Kidney (tissue), 13 donors: ENCODE measurements at regions not wholly inside any gene's neighbourhood (a gene's known extent, or its start where the extent isn't known, plus 50 kb on each side); places are given as distances from the start of the nearest gene placed in this dataset.

Experiments used
- DNase-seq, 5 donors: peaks; one replicate each; pipeline ENCODE4 v3.0.0-alpha.2; 2013 to 2020
- FAIRE-seq: peaks from 2 replicates; lab custom pipeline; 2012; peaks lifted over from hg19 to GRCh38; lab: Jason Lieb, UNC
- H3K27ac ChIP-seq, 2 donors: one replicate each; pipeline ENCODE4 v1.7.0; 2013; ENCODE audit warnings: low read depth in 2 of 2, low read length in 2 of 2, inconsistent platforms in 1 of 2
- H3K27me3 ChIP-seq: one replicate; pipeline ENCODE4 v1.7.1; 2013; ENCODE audit warnings: low read length, inconsistent platforms; ENCODE audit not compliant: control insufficient read depth, insufficient read depth
- H3K36me3 ChIP-seq, 3 donors: one replicate each; pipeline versions ENCODE4 v1.7.0 to v1.7.1; 2013; ENCODE audit warnings: low read length in 3 of 3, control low read depth in 1 of 3, inconsistent platforms in 1 of 3; ENCODE audit not compliant: insufficient read depth in 3 of 3, control insufficient read depth in 2 of 3
- H3K4me1 ChIP-seq, 3 donors: one replicate each; pipeline versions ENCODE4 v1.7.0 to v1.7.1; 2013; ENCODE audit warnings: low read length in 3 of 3, inconsistent platforms in 1 of 3, low read depth in 1 of 3; ENCODE audit not compliant: control insufficient read depth in 2 of 3, insufficient read depth in 2 of 3
- H3K4me3 ChIP-seq, 3 donors: one replicate each; pipeline versions ENCODE4 v1.7.0 to v1.8.1; 2013; ENCODE audit warnings: low read length in 3 of 3, control low read depth in 1 of 3, inconsistent platforms in 1 of 3
- H3K9ac ChIP-seq, 3 donors: one replicate each; pipeline versions ENCODE4 v1.7.0 to v1.7.1; 2013; ENCODE audit warnings: low read length in 3 of 3, control low read depth in 1 of 3, inconsistent platforms in 1 of 3
- H3K9me3 ChIP-seq, 3 donors: one replicate each; pipeline versions ENCODE4 v1.7.0 to v1.7.1; 2013; ENCODE audit warnings: low read length in 3 of 3, control low read depth in 1 of 3, inconsistent platforms in 1 of 3; ENCODE audit not compliant: control insufficient read depth in 2 of 3, insufficient read depth in 1 of 3
- intact Hi-C: fragments of 100-400 bp; cut with DNase I; formaldehyde crosslinking; loops from one replicate; pipeline ENCODE4 v1.11.1; 2022
- TF ChIP-seq, protein P1 (sequence below): IDR thresholded peaks from 3 replicates; pipeline ENCODE4 v1.5.1; 2012; ENCODE audit warnings: mild to moderate bottlenecking, moderate library complexity, borderline replicate concordance; ENCODE audit not compliant: insufficient read depth; ENCODE audit errors: extremely low read depth
- donor health status: control.
- donor health status: control.
- donor health status: control.
- donor health status: control.
- donor health status: control.
- donor health status: DM: yes; HTN: yes; CAD: no.
- donor health status: Normal renal cell carcinoma (clear cell type).

DNA sequence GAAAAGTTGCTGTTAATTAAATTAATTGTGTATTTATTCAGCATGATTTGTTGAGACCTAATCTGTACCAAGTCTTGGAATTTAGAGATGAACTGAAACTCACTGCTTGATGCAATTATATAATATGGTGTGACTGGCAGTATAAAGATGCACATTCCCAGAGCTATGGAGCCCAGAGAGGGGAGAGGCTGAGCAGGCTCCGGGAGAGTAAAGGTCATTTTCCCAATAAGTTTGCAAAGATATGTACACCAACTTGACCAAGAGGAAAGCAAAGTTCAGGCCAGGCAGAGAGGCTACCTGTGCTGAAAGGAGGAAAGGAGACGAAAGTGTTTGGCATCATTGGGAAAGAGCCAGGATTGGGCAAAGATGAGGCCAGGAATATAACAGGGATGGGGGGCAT, 271.7 kb upstream of the KLF4 start:
- Histone ChIP-seq H3K27ac (no peak overlapping the region), H3K9ac (no peak overlapping the region), H3K9me3 (no peaks in the 10 kb centered on the region), H3K4me1 (peaks cover 0 to 4% (median 0%) of the 10 kb centered on the region in 3 donors), H3K36me3 (no peaks in the 10 kb centered on the region), H3K27me3 (no peaks in the 10 kb centered on the region), H3K4me3 (no peak overlapping the region)
- DNase-seq (no peak), FAIRE-seq (no peak)
- intact Hi-C loops, result no loop called here
- TF ChIP-seq, protein P1, sequence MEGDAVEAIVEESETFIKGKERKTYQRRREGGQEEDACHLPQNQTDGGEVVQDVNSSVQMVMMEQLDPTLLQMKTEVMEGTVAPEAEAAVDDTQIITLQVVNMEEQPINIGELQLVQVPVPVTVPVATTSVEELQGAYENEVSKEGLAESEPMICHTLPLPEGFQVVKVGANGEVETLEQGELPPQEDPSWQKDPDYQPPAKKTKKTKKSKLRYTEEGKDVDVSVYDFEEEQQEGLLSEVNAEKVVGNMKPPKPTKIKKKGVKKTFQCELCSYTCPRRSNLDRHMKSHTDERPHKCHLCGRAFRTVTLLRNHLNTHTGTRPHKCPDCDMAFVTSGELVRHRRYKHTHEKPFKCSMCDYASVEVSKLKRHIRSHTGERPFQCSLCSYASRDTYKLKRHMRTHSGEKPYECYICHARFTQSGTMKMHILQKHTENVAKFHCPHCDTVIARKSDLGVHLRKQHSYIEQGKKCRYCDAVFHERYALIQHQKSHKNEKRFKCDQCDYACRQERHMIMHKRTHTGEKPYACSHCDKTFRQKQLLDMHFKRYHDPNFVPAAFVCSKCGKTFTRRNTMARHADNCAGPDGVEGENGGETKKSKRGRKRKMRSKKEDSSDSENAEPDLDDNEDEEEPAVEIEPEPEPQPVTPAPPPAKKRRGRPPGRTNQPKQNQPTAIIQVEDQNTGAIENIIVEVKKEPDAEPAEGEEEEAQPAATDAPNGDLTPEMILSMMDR, result no peak

DNA sequence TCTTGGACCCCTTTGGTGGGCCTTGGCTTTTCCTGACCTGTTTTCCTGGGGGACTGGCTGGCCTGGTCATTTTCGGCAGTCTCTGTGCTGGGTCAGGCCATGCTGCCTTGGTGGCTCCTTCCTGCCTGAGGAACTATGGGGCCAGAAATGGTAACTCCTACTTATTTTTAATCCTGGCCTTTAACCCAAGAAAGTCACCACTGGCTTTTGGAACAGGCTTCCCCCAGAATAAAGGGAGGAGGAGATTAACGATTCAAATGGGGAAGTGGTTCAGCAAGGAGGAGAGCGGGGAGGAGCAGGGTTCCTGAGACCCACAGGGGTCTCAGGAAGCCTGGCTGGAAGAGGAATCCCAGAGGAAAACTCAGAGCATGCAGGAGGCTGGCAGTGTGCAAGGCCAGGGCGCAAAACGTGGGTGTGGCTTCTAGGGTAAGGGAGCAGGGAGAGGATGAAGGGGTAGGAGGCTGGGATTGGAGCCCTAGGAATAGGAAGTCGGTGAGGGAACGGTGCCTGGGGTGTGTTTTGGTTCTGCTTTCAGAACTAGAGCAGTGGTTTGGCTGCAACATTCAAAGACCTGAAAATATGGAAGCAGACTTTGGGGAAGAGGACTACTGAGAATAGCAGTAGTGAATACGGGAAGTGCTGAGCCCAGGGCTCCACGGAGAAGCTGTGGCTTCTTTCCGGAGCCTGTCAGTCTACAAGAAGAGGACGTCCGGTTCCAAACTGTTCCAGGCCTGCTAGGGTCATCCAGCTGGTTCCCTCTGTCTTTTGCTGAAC, 271.1 kb upstream of the KLF4 start:
- no peak for FAIRE-seq
- intact Hi-C loops, result no loop called here
- no peaks in the 10 kb centered on the region for H3K27me3 ChIP-seq

DNA sequence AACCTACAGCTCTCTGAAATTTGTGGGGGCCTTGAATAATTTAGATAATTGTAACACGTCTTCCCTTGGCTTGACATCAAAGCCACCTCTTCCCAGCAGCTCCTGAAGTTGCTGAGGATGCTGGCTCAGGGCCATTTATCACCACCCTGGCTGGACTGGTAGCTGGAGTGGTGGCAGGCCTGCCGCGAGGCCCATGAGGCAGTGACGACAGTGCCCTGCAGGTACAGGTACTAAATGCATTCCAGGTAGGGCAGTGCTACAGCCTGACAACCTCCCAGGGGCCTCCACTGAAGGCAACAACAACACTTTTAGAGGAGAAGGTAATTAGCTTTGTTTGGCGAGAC, 270.2 kb upstream of the KLF4 start:
- FAIRE-seq, result no peak
- DNase-seq, result peak in 1 of 5 donors; percentile 75
- TF ChIP-seq, protein P1, result no peak
- Histone ChIP-seq H3K27me3 (no peaks in the 10 kb centered on the region), H3K9me3 (no peaks in the 10 kb centered on the region), H3K9ac (no peak overlapping the region), H3K27ac (no peak overlapping the region), H3K4me3 (no peak overlapping the region), H3K4me1 (peaks cover 0 to 4% (median 0%) of the 10 kb centered on the region in 3 donors), H3K36me3 (no peaks in the 10 kb centered on the region)
- intact Hi-C loops, result no loop called here

More for the DNA sequence above, 271.1 kb upstream of the KLF4 start:
- TF ChIP-seq, protein P1, result no peak
- H3K9ac ChIP-seq, result no peak overlapping the region
- H3K4me3 ChIP-seq, result no peak overlapping the region
- peaks cover 0 to 4% (median 0%) of the 10 kb centered on the region in 3 donors for H3K4me1 ChIP-seq
- no peaks in the 10 kb centered on the region for H3K36me3 ChIP-seq
- no peaks in the 10 kb centered on the region for H3K9me3 ChIP-seq
- peak in 1 of 5 donors; percentile 40 for DNase-seq
- peak overlapping the region in 1 of 2 donors; percentile 64 for H3K27ac ChIP-seq
